ENCODE measurements at regions not wholly inside any gene's neighbourhood (a gene's known extent, or its start where the extent isn't known, plus 50 kb on each side); places are given as distances from the start of the nearest gene placed in this dataset.

- H3K4me3 ChIP-seq, result no peak overlapping the region
- ATAC-seq (peak in 2 of 4 donors; percentile 43 to 51), DNase-seq (no peak)
- TF ChIP-seq POLR2A (IDR thresholded peaks at IDR 0.05), result no peak
- TF ChIP-seq, protein P1, sequence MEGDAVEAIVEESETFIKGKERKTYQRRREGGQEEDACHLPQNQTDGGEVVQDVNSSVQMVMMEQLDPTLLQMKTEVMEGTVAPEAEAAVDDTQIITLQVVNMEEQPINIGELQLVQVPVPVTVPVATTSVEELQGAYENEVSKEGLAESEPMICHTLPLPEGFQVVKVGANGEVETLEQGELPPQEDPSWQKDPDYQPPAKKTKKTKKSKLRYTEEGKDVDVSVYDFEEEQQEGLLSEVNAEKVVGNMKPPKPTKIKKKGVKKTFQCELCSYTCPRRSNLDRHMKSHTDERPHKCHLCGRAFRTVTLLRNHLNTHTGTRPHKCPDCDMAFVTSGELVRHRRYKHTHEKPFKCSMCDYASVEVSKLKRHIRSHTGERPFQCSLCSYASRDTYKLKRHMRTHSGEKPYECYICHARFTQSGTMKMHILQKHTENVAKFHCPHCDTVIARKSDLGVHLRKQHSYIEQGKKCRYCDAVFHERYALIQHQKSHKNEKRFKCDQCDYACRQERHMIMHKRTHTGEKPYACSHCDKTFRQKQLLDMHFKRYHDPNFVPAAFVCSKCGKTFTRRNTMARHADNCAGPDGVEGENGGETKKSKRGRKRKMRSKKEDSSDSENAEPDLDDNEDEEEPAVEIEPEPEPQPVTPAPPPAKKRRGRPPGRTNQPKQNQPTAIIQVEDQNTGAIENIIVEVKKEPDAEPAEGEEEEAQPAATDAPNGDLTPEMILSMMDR (IDR thresholded peaks at IDR 0.05), result no peak
- intact Hi-C loops (cut with DNase I), result loop anchor here in 1 of 10 donors (10.0 kb wide), 1 partner anchor 244 kb away; no protein-coding TSS in a partner anchor
- H3K27me3 ChIP-seq, result no peaks in the 10 kb centered on the region
- no peaks in the 10 kb centered on the region for H3K36me3 ChIP-seq
- no peaks in the 10 kb centered on the region for H3K4me1 ChIP-seq
- H3K27ac ChIP-seq, result no peak overlapping the region
- no peaks in the 10 kb centered on the region for H3K9me3 ChIP-seq
- 71 to 78% (median 74%) methylated on average over 7 of the region's 7 CpGs for WGBS, 4 donors
These were observed 66.1 kb upstream of the KAT6B start for GRCh38 chr10:74760086-74760979.

- Histone ChIP-seq H3K4me3 (no peak overlapping the region), H3K36me3 (no peaks in the 10 kb centered on the region), H3K27me3 (no peaks in the 10 kb centered on the region), H3K27ac (no peak overlapping the region), H3K4me1 (no peaks in the 10 kb centered on the region), H3K9me3 (no peaks in the 10 kb centered on the region)
- DNase-seq (no peak), ATAC-seq (no peak)
- intact Hi-C loops (cut with DNase I), result loop anchor here in 1 of 10 donors (10.0 kb wide), 1 partner anchor 241 kb away; no protein-coding TSS in a partner anchor
- 86 to 90% (median 89%) methylated on average over 17 of the region's 17 CpGs for WGBS, 4 donors
- no peak for TF ChIP-seq POLR2A (IDR thresholded peaks at IDR 0.05)
- TF ChIP-seq, protein P1 (IDR thresholded peaks at IDR 0.05), result no peak
These were observed 62.3 kb upstream of the KAT6B start for GRCh38 chr10:74763934-74764591.

GRCh38 chr10:74765465-74765975 lies 60.9 kb upstream of the KAT6B start:
- DNase-seq (no peak), ATAC-seq (no peak)
- Histone ChIP-seq H3K4me3 (no peak overlapping the region), H3K9me3 (no peaks in the 10 kb centered on the region), H3K27ac (no peak overlapping the region), H3K4me1 (no peaks in the 10 kb centered on the region), H3K27me3 (no peaks in the 10 kb centered on the region), H3K36me3 (no peaks in the 10 kb centered on the region)
- TF ChIP-seq POLR2A (IDR thresholded peaks at IDR 0.05), result no peak
- TF ChIP-seq, protein P1 (IDR thresholded peaks at IDR 0.05), result no peak
- intact Hi-C loops (cut with DNase I), result loop anchor here in 1 of 10 donors (10.0 kb wide), 1 partner anchor 239 kb away; no protein-coding TSS in a partner anchor
- 79 to 85% (median 81%) methylated on average over 10 of the region's 10 CpGs for WGBS, 4 donors

GRCh38 chr10:74766501-74766900 lies 59.9 kb upstream of the KAT6B start:
- intact Hi-C loops (cut with DNase I), result loop anchor here in 1 of 10 donors (10.0 kb wide), 1 partner anchor 238 kb away; no protein-coding TSS in a partner anchor
- WGBS, 4 donors, result 68 to 76% (median 71%) methylated on average over 7 of the region's 7 CpGs
- no peak for ATAC-seq

More at GRCh38 chr10:74766501-74766900, 59.9 kb upstream of the KAT6B start:
- Histone ChIP-seq H3K4me1 (no peaks in the 10 kb centered on the region), H3K27me3 (no peaks in the 10 kb centered on the region), H3K4me3 (no peak overlapping the region), H3K27ac (no peak overlapping the region), H3K36me3 (no peaks in the 10 kb centered on the region), H3K9me3 (no peaks in the 10 kb centered on the region)
- no peak for DNase-seq
- no peak for TF ChIP-seq POLR2A (IDR thresholded peaks at IDR 0.05)
- TF ChIP-seq, protein P1 (IDR thresholded peaks at IDR 0.05), result no peak

Measured in heart left ventricle (tissue), 16 donors.